Activated CD8-positive, alpha-beta memory T cell treated with anti-CD3 and anti-CD28 coated beads for 48 hours (primary cell): ENCODE measurements at regions not wholly inside any gene's neighbourhood (a gene's known extent, or its start where the extent isn't known, plus 50 kb on each side); places are given as distances from the start of the nearest gene placed in this dataset.

Source experiments
- DNase-seq, 3 experiments: peaks; one replicate each; pipeline ENCODE4 v3.0.0-alpha.2; 2020; ENCODE audit warnings: low read depth in 2 of 3, low spot score in 2 of 3

DNA sequence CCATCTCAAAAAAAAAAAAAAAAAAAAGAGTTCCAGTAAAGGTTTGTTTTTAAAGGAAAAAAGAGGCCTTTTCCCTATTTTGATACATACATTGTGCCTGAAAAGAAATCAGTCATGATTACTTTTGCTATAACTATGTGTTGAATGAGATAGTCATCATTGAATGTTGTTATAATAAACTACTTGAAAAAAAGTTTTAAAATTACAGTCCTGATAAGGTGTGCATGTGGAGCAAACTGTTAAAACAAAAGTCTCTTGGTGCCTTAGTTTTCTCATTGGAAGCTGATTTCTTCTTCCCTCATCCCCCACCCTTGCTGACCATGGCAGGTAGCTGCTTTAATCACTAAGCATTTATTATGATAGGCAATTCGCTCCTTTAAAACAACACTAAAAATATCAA, 172.3 kb upstream of the TBCA start:
- DNase-seq = no peak

DNA sequence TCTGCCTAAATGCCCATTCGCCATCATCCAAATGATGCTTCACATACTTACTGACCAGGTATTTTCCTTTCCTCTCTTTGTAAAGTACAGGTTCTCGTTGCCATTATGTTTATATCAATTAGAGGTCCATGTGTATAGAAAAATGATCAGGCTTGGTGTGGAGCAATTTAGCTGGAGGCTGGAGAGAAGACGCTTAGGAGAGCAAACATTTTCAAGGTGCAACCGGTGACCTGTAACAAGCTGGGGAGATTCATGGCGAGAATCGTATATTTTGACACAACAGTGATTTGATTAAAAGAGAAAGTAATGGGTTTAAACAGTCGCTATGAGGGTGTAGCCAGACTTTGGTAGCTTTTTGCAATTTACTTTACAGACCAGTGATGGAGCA, 170.9 kb upstream of the TBCA start:
- DNase-seq = no peak

DNA sequence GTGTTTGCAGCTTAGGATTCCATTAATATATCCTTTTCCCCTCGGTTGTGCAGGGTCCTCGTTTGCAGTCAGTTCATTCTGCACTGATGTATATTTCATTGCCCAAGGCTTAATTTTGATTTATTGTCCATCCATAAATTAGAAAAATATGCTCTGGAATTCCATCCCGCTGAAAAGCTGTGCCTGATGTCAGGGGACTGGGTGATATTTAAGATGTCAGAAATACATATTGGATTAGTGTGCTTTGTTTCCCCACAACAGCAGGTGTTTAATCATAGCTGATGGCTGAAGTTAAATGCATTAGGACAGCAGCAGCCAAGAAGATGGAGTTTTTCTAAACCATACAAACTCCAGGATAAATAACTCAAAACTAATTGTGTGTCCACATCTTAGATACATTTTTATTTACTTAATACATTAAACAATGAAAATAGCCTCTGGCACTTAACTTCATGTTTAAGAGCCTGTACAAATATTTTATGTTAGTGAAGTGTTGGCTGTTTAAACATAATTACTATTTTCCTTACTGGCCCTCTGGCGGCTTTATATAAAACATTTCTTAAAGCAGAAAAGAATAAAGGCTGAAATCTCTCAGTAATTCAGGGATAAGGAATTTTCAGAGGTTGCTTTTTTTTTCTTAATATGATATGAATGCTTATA, 170.4 kb upstream of the TBCA start:
- DNase-seq = no peak

DNA sequence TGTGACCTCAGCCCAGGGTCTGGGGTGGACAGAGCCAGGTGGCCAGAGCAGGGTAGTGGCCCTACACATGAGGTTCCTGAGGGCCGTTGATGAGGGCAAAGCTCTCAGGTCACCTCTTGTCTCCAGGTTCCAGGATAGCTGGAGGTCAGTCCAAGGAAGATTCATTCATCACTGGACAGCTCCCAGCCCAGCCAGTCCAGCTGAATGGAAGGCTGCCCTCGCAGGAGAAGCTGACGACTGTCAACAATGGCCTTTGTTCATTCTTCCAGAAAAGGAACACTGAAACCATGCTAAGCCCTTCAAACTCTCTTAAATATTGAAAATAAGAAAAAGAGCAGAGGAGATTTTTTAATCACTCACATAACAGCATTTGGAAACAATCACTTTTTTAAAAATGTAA, 169.7 kb upstream of the TBCA start:
- DNase-seq = no peak

DNA sequence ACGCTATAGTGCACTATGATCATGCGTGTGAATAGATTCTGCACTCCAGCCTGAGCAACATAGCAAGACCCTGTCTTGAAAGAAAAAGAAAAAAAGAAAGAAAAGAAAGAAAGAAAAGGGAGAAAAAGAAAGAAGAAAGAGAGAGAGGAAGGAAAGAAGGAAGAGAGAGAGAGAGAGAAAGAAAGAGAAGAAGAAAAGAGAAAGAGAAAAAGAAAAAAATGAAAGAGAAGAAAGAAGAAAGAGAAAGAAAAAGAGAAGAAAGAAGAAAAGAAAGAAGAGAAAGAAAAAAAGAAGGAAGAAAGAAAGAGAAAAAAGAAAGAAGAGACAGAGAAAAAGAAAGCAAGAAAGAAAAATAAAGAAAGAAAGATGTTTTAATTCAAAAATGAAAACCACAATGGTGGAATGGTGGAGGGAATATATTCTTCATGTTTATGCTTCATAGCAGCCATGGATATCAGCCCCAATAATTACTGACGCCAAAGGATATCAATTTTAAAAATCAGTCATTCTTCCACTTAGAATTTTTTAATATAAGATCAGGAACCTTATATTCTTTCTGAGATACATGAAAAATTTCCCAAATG, 168.7 kb upstream of the TBCA start:
- no peak for DNase-seq

DNA sequence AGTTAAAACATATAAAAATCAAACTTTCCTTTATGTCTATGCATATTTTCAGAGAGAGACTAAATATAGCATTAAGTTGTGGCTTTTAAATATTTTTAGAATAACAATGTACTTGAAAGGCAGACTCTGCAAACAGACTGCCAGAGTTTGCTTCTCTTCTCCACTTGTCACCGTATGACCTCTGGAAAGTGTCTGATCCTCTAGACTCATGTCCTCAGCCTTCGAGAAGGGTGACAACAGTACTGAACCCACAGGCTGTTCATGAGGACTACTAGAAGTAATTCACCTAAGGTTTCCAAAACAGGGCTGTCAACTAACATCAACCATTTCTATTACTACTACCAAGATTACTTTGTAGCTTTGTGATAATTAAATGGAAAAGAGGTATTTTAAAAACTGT, 167.7 kb upstream of the TBCA start:
- no peak for DNase-seq

DNA sequence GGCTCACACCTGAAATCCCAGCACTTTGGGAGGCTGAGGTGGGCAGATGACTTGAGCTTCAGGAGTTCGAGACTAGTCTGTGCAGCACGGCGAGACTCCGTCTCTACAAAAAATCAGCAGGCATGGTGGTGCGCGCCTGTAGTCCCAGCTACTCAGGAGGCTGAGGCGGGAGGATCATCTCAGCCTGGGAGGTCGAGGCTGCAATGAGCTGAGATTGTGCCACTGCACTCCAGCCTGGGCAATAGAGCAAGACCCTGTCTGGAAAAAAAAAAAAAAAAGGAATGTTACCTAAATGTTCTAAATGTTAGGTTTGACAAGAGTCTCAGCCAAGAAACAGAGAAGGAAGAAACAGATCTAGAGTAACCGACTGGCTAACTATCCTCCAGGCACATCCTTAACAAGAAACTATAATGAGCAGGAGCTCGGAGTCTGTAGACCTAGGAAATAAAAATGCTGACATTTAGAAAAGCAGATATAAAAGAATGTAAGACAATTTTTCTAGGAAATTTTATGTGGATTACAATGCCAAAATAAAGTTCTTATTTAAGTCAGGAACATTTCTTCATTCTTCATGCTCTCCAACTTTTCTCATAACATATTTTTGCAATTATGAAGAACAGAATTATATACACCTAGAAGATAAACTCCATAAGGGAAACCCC, 166.6 kb upstream of the TBCA start:
- no peak for DNase-seq

DNA sequence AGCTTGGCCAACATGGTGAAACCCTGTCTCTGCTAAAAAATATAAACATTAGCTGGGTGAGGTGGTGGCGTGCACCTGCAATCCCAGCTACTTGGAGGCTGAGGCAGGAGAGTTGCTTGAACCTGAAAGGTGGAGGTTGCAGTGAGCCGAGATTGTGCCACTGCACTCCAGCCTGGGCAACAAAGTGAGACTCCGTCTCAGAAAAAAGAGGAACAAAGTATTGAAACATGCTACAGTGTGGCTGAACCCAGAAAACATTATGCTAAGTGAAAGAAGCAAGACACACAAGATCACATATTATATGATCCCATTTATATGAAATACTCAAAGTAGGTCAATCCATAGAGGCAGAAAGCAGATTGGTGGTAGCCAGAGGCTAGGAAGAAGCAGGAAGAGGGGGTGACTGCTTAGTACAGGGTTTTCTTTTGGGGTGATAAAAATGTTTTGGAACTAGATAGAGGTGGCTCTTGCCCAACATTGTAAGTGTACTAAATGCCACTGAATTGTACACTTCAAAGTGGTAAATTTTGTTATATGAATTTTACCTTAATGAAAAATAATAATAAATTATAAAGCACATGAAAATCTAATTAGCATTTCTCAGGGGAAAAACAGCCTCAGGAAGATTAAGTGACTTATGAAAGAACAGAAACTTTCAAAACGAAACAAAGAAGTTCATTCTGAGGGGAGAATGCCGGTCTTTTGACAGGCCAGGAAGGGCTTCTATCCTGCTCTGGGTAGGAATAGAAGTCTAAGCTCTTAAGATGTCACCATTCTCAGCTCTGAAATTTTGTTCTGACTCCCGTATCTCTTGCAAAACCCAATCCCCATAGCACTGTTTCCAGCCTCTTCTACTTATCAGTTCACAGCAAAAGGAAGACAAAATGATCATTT, 161.1 kb upstream of the TBCA start:
- DNase-seq = no peak

DNA sequence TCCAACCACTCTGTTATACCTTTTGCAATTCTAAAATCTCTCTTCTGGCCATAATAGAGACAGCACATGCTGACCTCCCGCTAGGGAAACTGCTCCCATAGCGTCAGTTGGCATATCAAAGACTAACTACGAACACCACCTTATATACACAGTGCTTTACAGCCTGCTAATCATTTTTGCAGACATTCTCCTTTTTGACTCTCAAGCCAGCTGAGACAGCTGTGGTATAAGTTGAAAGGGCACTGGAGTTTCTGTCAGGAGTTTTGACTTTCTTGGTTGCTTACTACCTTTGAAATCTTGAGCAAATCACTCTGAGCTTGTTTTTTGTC, 160.2 kb upstream of the TBCA start:
- DNase-seq = no peak

DNA sequence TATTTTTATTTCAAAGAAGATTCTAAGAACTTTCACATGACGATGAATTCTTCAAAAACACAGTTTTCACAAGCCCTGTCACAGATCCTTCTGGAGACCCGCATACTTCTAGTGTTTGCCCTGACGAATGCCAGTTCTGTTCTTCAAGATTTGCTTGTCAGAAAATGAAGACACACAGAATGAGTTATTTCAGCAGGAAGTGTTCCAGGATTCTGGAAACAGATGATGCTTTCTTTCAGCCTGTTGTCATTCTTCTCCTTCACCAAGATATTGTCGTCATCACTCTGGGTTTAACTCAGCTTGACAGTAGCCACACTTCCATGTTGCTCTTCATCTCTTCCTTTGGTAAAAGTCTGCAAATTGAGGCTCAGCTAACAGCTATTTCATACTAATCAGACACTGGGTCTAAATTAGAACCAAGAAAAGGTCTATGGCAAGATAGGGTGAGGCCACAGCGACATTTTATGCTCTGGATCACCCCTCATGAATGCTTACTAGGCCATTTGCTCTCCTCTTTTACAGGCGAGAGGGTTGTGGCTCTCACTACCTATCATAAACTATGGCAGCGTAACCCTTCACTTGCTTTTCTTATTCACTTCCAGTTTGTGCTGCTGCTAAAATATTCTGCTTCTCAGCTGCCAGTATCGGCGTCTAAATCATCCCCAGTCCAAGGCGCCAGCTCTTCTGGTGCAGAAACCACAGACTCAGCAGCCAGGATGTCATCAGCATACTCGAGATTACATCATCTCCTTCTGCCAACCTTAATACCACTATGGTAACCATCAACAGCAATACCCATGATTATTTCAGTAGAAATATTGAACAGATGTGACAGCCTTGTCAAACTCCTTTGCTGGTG, 159.6 kb upstream of the TBCA start:
- DNase-seq = no peak

DNA sequence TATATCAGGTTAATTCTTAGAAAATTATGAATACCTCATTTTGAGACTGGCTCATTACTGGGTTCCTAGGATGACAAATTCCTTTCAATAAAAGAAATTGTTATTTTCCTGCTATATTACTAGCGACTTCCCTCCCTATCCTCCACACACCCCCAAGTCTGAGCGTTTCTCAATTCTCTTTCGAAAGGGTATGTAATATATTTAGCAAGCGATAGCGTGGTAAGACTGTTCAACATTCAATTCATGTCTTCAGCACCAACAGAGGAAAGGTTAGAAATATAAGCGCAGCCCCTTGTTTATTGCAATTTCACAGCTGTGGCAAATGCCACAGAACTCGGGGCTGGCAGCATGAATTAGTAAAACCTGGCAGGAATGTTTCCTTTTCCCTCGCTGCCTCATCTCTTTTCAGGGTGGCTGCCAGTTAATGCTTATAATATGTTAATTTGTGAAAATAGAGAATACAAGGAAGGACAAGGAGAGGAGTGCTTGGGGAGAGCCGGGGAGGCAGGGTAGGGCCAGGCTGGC, 152.7 kb upstream of the TBCA start:
- no peak for DNase-seq

DNA sequence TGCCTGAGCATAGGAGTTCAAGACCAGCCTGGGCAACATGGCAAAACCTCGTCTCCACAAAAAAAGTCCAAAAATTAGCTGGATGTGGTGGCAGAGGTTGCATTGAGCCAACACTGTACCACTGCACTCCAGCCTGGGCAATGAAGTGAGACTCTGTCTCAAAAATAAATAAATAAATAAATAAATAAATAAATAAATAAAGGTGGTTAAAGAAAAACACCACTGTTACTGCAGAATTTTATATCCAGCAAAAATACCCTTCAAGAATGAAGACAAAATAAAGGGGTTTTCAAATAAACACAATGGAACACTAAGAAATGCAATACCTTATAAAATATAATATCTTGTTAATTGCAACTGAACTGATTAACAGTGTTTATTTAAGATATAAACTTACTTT, 150.2 kb upstream of the TBCA start:
- no peak for DNase-seq

DNA sequence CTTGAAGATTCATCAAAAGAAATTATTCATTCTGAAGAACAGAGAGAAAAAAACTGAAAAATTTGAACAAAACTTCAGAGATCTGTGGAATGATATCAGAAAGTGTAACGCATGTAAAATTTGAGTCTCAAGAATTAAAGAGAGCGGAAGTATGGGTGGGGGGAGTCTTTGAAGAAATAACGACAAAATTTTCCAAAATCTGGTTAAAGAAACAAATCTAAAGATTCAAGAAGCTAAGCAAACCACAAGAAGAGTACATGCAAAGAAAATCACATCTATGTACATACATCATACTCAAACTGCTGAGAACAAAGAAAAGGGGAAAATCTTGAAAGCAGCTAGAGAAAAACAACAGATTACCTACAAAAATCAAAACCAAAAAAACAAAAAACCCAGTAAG, 149.4 kb upstream of the TBCA start:
- DNase-seq = no peak

DNA sequence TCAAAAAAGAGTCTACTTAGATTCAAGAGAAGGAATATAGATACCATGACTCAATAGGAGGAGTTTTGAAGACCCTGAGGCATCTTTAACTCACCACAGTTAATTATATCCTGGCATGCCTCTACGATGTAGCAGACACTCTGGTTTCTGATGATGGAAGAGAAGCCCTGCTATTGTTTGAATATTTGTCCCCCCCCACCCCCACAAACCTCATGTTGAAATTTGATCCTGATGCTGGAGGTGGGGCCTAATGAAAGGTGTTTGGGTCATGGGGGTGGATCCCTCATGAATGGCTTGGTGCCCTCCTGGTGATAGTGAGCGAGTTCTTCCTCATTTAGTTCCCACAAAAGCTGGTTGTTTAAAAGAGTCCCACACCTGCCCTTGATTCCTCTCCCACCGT, 147.9 kb upstream of the TBCA start:
- DNase-seq = no peak

DNA sequence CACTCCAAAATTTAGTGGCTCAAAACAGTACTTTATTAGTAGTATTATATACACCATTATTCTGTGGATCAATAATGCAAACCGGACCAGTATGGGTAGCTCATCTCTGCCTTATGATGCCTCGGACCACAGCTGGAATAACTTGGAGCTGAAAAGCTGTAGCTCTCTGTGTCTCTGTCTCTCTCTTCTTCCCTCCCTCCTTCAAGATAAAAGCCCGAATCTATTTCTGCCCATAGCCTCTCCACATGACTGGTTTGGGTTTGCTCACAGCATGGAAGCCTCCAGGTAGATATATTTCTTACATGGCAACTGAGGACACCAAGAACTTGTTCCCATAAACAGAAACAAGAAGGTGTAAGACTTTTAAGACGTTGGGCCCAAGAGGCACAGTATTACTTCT, 147.5 kb upstream of the TBCA start:
- no peak for DNase-seq

DNA sequence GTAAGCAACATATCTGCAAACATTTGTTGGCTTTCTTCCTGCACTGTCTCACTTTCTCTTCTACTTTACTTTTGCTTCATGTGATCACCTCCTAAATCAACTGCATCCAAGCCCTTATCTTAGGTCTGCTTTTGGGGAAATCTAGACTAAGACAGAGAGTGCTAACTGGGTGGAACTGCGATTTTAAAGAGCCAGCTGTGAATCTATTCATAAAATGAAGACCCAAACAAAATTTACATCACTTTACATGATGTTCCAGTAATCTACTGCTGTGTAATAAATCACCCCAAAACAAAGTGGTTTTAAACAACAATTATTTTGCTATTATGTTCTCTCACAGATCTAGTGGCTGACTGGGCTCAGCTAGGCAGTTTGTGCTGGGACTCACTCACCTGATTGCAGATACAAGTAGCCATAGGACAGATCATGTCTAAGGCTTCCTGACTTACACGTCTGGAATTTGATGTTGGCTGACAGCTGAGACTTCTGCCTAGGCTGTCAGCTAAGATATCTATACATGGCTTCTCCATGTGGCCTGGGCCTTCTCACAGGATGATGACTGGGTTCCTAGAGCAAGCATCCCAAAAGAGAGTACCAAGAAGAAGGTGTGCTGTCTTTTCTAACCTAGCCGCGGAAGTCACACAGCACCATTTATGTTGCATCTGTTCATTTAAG, 145.1 kb upstream of the TBCA start:
- DNase-seq = no peak

DNA sequence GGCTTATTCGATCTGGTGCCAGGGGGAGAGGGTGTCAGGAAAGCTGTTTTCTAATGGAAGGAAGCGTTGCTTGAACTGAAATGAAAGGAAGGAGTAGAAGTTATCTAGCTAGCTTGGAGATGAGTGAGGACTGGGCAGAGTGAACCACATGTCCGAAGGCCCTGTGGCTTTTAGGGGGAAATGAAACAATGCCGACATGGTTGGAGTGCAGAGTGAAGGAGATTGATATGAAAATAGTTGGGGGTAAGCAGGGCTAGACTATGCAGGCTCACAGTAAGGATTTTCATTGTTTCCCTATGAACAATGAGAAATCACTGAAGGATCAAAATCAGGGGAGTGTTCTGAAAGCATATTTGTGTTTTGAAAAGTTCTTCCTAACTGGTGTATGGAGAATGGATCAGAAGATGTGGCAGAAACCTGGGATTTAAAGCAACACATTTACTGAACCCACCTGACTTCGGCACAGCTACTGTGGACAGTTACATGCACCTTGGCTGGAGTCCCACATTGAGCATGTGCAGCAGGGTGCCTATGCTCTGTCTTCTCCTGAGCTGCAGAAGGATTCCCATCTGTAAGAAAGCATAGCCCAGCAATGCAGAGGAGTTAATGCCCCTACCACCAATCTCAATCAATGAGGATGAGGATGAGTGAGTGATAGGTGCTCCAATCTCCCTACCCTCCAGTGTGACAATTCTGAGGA, 144.4 kb upstream of the TBCA start:
- no peak for DNase-seq

DNA sequence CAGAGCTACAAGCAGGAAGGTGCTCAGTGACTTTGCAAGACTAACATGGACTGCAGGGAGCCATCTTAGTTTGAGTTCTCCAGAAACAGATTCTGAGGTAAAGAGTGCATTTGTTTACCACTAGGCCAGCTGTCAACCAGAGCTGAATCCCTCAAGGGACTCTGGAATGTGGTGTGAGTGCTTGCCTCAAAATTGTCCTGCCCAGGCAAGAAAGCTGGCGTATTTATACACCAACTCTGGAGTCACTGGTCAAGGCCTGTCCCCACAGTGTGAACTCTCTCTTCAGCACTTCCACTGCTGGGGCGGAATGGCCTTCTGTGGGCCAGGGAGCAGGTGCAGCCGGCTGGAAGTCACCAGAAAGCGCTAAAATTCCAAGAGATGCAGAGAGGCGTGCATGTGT, 139.2 kb upstream of the TBCA start:
- no peak for DNase-seq

DNA sequence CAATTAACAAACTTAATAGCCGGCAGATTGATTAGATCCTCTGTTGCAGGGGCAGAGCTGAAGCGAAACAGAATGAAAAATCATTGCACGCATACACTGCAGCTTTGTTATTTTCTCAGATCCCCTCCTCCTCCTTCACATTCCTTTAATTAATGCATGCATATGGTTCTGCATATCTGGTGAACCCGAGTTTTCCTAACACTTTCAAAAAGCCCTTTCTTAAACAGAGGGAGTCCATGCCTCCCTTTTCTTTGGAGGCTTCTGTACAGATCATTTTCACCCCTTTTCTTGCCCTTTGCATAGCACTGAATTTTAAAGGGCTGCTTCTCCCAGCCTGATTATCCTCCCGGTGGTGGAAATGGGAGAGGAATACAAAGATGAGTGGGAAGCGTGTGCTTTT, 136.6 kb upstream of the TBCA start:
- no peak for DNase-seq
